ENCODE measurements at regions not wholly inside any gene's neighbourhood (a gene's known extent, or its start where the extent isn't known, plus 50 kb on each side); places are given as distances from the start of the nearest gene placed in this dataset.
"Not testable (repeated sequence)": the region's sequence is repeated elsewhere in the genome, so short reads cannot be mapped to it uniquely, and the experiment has no call there.

- DNase-seq (ENCODE audit: low read depth), result no peak
- in situ Hi-C loops (cut with HindIII; ENCODE audit: low pct_unique_long_range_greater_than_20kb, low sequenced_read_pairs), result no loop called here
Observed at GRCh38 chr12:114164351-114164750, 198.2 kb upstream of the RBM19 start.

- in situ Hi-C loops (cut with HindIII; ENCODE audit: low pct_unique_long_range_greater_than_20kb, low sequenced_read_pairs), result no loop called here
- DNase-seq (ENCODE audit: low read depth), result peak; percentile 38
Observed at GRCh38 chr12:114163771-114164170, 197.6 kb upstream of the RBM19 start.

GRCh38 chr12:114160445-114160844, 194.3 kb upstream of the RBM19 start:
- no peak for DNase-seq (ENCODE audit: low read depth)
- in situ Hi-C loops (cut with HindIII; ENCODE audit: low pct_unique_long_range_greater_than_20kb, low sequenced_read_pairs), result no loop called here

- no peak for DNase-seq (ENCODE audit: low read depth)
Observed at GRCh38 chr12:114152890-114153289, 186.8 kb upstream of the RBM19 start.

GRCh38 chr12:114152066-114152465, 185.9 kb upstream of the RBM19 start:
- no peak for DNase-seq (ENCODE audit: low read depth)
- in situ Hi-C loops (cut with HindIII; ENCODE audit: low pct_unique_long_range_greater_than_20kb, low sequenced_read_pairs), result no loop called here

More at GRCh38 chr12:114152890-114153289, 186.8 kb upstream of the RBM19 start:
- in situ Hi-C loops (cut with HindIII; ENCODE audit: low pct_unique_long_range_greater_than_20kb, low sequenced_read_pairs), result no loop called here

- in situ Hi-C loops (cut with HindIII; ENCODE audit: low pct_unique_long_range_greater_than_20kb, low sequenced_read_pairs); DNase-seq (ENCODE audit: low read depth): not testable (repeated sequence)
Observed at GRCh38 chr12:114150584-114150983, 184.5 kb upstream of the RBM19 start.

GRCh38 chr12:114141921-114142564, 175.9 kb upstream of the RBM19 start:
- in situ Hi-C loops (cut with HindIII; ENCODE audit: low pct_unique_long_range_greater_than_20kb, low sequenced_read_pairs), result no loop called here
- no peak for DNase-seq (ENCODE audit: low read depth)

GRCh38 chr12:114140576-114140975, 174.5 kb upstream of the RBM19 start:
- DNase-seq (ENCODE audit: low read depth), result no peak
- in situ Hi-C loops (cut with HindIII; ENCODE audit: low pct_unique_long_range_greater_than_20kb, low sequenced_read_pairs), result no loop called here

- in situ Hi-C loops (cut with HindIII; ENCODE audit: low pct_unique_long_range_greater_than_20kb, low sequenced_read_pairs), result no loop called here
- DNase-seq (ENCODE audit: low read depth), result no peak
Observed at GRCh38 chr12:114136631-114137030, 170.5 kb upstream of the RBM19 start.

- in situ Hi-C loops (cut with HindIII; ENCODE audit: low pct_unique_long_range_greater_than_20kb, low sequenced_read_pairs), result no loop called here
- no peak for DNase-seq (ENCODE audit: low read depth)
Observed at GRCh38 chr12:114134922-114135321, 168.8 kb upstream of the RBM19 start.

- in situ Hi-C loops (cut with HindIII; ENCODE audit: low pct_unique_long_range_greater_than_20kb, low sequenced_read_pairs), result no loop called here
- DNase-seq (ENCODE audit: low read depth), result no peak
Observed at GRCh38 chr12:114131824-114132223, 165.7 kb upstream of the RBM19 start.

GRCh38 chr12:114123108-114123507, 157.0 kb upstream of the RBM19 start:
- in situ Hi-C loops (cut with HindIII; ENCODE audit: low pct_unique_long_range_greater_than_20kb, low sequenced_read_pairs), result no loop called here
- DNase-seq (ENCODE audit: low read depth), result no peak

GRCh38 chr12:114122016-114122415, 155.9 kb upstream of the RBM19 start:
- in situ Hi-C loops (cut with HindIII; ENCODE audit: low pct_unique_long_range_greater_than_20kb, low sequenced_read_pairs), result no loop called here
- no peak for DNase-seq (ENCODE audit: low read depth)

- in situ Hi-C loops (cut with HindIII; ENCODE audit: low pct_unique_long_range_greater_than_20kb, low sequenced_read_pairs), result no loop called here
- DNase-seq (ENCODE audit: low read depth), result no peak
Observed at GRCh38 chr12:114119316-114119715, 153.2 kb upstream of the RBM19 start.

- DNase-seq (ENCODE audit: low read depth), result no peak
- in situ Hi-C loops (cut with HindIII; ENCODE audit: low pct_unique_long_range_greater_than_20kb, low sequenced_read_pairs), result no loop called here
Observed at GRCh38 chr12:114096461-114096860, 130.3 kb upstream of the RBM19 start.

- in situ Hi-C loops (cut with HindIII; ENCODE audit: low pct_unique_long_range_greater_than_20kb, low sequenced_read_pairs), result no loop called here
- no peak for DNase-seq (ENCODE audit: low read depth)
Observed at GRCh38 chr12:114093520-114093919, 127.4 kb upstream of the RBM19 start.

- DNase-seq (ENCODE audit: low read depth), result no peak
Observed at GRCh38 chr12:114092981-114093380, 126.9 kb upstream of the RBM19 start.

GRCh38 chr12:114090211-114090610, 124.1 kb upstream of the RBM19 start:
- in situ Hi-C loops (cut with HindIII; ENCODE audit: low pct_unique_long_range_greater_than_20kb, low sequenced_read_pairs), result no loop called here
- DNase-seq (ENCODE audit: low read depth), result no peak

More at GRCh38 chr12:114092981-114093380, 126.9 kb upstream of the RBM19 start:
- in situ Hi-C loops (cut with HindIII; ENCODE audit: low pct_unique_long_range_greater_than_20kb, low sequenced_read_pairs), result no loop called here

- in situ Hi-C loops (cut with HindIII; ENCODE audit: low pct_unique_long_range_greater_than_20kb, low sequenced_read_pairs), result no loop called here
- DNase-seq (ENCODE audit: low read depth), result no peak
Observed at GRCh38 chr12:114073076-114073475, 107.0 kb upstream of the RBM19 start.

GRCh38 chr12:114069507-114069906, 103.4 kb upstream of the RBM19 start:
- in situ Hi-C loops (cut with HindIII; ENCODE audit: low pct_unique_long_range_greater_than_20kb, low sequenced_read_pairs), result no loop called here
- no peak for DNase-seq (ENCODE audit: low read depth)
